ENCODE measurements at regions not wholly inside any gene's neighbourhood (a gene's known extent, or its start where the extent isn't known, plus 50 kb on each side); places are given as distances from the start of the nearest gene placed in this dataset.

DNA sequence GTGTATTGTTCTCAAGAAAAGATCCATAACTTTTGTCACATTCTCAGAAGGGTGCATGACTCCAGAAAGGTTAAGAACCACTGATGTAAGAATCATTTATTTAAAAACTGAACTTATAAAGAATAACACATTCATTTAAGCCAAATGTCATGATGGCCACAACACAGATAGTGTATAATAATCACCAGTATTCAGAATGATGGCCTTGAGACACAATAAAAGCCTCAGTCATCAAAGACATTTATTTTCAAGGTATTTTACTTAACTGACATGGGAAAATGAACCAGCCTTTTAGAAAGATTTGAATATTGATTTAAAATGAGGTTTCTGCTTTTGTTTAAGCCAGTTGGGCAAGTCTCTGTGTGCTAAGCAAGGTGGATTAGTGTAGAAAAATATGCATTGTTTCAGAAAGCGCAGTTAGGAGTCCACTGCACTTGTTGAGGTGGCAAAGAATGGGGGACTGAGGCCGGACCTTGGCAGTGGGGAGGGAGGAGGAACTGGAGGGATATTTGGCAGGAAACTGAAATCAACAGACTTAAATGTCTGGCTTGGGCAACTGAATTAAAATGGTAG lies 371.9 kb upstream of the ESRRG start:
- Histone ChIP-seq H3K27me3 (ENCODE audit: control insufficient read depth in 2 of 2, insufficient read depth in 2 of 2, low read length in 2 of 2) (no peaks in the 10 kb centered on the region), H3K36me3 (ENCODE audit: control insufficient read depth, insufficient read depth, low read length) (no peaks in the 10 kb centered on the region), H3K9me3 (replicated peaks; ENCODE audit: control insufficient read depth, insufficient read depth, low read depth, low read length) (no peaks in the 10 kb centered on the region; the same call in 1 of the 2 replicates), H3K79me2 (ENCODE audit: control insufficient read depth, insufficient read depth, low read length) (no peaks in the 10 kb centered on the region), H3K4me1 (replicated peaks in 1 of 2; ENCODE audit: control insufficient read depth in 2 of 2, insufficient read depth in 2 of 2, low read length in 2 of 2) (no peaks in the 10 kb centered on the region), H2AFZ (ENCODE audit: low read depth, low read length) (no peak overlapping the region), H4K20me1 (replicated peaks; ENCODE audit: control insufficient read depth, insufficient read depth, low read length) (no peaks in the 10 kb centered on the region), H3K9me1 (ENCODE audit: control insufficient read depth, insufficient read depth, low read length) (no peaks in the 10 kb centered on the region), H3K4me2 (ENCODE audit: insufficient read depth, low read length) (no peak overlapping the region), H3K27ac (ENCODE audit: extremely low read depth, low read depth, low read length) (no peak overlapping the region), H3K4me3 (no peak overlapping the region), H3K9ac (ENCODE audit: insufficient read depth in 1 of 2, low read depth in 2 of 2, low read length in 2 of 2) (no peak overlapping the region)
- intact Hi-C loops (cut with micrococcal nuclease): no loop called here
- 0% methylated on average over 2 of the region's 2 CpGs for WGBS (ENCODE audit: insufficient coverage, low coverage, missing lambda C conversion rate)
- FAIRE-seq (no peak), DNase-seq (ENCODE audit: extremely low read depth in 1 of 4, low spot score in 3 of 4) (no peak), ATAC-seq (no peak)
- TF ChIP-seq KDM4B (IDR thresholded peaks at IDR 0.05; ENCODE audit: borderline replicate concordance in 2 of 2, low read depth in 1 of 2) (no peak), NCOA4 (IDR thresholded peaks at IDR 0.05; ENCODE audit: partially characterized antibody) (no peak), KDM5B (IDR thresholded peaks at IDR 0.05; ENCODE audit: insufficient replicate concordance, low read depth, low read length) (no peak), ZNF41 (CRISPR knock-in tag; conservative IDR thresholded peaks at IDR 0.05) (no peak), ZNF584 (CRISPR knock-in tag; IDR thresholded peaks at IDR 0.05; ENCODE audit: low read depth) (no peak), ZNF24 (IDR thresholded peaks at IDR 0.05) (no peak), CREM (IDR thresholded peaks at IDR 0.05; ENCODE audit: low read depth) (no peak), PRPF4 (IDR thresholded peaks at IDR 0.05; ENCODE audit: insufficient read depth, low read depth, low read length, poor library complexity, severe bottlenecking) (no peak), CHCHD3 (CRISPR knock-in tag; IDR thresholded peaks at IDR 0.05) (no peak), MTF1 (CRISPR knock-in tag; IDR thresholded peaks at IDR 0.05; ENCODE audit: borderline replicate concordance) (no peak), ZNF146 (CRISPR knock-in tag; IDR thresholded peaks at IDR 0.05; ENCODE audit: unreplicated experiment) (no peak), TAL1 (IDR thresholded peaks at IDR 0.05) (no peak), SIX5 (IDR thresholded peaks at IDR 0.05; ENCODE audit: borderline replicate concordance in 1 of 2, insufficient read depth in 1 of 2, low read depth in 1 of 2, low read length in 2 of 2) (no peak), PTTG1 (tag; IDR thresholded peaks at IDR 0.05; ENCODE audit: low read depth) (no peak), ZNF77 (CRISPR knock-in tag; IDR thresholded peaks at IDR 0.05) (no peak), RAD21 (CRISPR knock-in tag; conservative IDR thresholded peaks at IDR 0.05 in 1 of 2, IDR thresholded peaks at IDR 0.05 in 1 of 2) (no peak), SIRT6 (IDR thresholded peaks at IDR 0.05; ENCODE audit: low read depth, low read length) (no peak)
- TF ChIP-seq, protein P1, sequence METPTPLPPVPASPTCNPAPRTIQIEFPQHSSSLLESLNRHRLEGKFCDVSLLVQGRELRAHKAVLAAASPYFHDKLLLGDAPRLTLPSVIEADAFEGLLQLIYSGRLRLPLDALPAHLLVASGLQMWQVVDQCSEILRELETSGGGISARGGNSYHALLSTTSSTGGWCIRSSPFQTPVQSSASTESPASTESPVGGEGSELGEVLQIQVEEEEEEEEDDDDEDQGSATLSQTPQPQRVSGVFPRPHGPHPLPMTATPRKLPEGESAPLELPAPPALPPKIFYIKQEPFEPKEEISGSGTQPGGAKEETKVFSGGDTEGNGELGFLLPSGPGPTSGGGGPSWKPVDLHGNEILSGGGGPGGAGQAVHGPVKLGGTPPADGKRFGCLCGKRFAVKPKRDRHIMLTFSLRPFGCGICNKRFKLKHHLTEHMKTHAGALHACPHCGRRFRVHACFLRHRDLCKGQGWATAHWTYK (CRISPR knock-in tag; IDR thresholded peaks at IDR 0.05): no peak
- TF ChIP-seq, protein P2, sequence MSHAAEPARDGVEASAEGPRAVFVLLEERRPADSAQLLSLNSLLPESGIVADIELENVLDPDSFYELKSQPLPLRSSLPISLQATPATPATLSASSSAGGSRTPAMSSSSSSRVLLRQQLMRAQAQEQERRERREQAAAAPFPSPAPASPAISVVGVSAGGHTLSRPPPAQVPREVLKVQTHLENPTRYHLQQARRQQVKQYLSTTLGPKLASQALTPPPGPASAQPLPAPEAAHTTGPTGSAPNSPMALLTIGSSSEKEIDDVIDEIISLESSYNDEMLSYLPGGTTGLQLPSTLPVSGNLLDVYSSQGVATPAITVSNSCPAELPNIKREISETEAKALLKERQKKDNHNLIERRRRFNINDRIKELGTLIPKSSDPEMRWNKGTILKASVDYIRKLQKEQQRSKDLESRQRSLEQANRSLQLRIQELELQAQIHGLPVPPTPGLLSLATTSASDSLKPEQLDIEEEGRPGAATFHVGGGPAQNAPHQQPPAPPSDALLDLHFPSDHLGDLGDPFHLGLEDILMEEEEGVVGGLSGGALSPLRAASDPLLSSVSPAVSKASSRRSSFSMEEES (CRISPR knock-in tag; IDR thresholded peaks at IDR 0.05): no peak
- TF ChIP-seq, protein P3, sequence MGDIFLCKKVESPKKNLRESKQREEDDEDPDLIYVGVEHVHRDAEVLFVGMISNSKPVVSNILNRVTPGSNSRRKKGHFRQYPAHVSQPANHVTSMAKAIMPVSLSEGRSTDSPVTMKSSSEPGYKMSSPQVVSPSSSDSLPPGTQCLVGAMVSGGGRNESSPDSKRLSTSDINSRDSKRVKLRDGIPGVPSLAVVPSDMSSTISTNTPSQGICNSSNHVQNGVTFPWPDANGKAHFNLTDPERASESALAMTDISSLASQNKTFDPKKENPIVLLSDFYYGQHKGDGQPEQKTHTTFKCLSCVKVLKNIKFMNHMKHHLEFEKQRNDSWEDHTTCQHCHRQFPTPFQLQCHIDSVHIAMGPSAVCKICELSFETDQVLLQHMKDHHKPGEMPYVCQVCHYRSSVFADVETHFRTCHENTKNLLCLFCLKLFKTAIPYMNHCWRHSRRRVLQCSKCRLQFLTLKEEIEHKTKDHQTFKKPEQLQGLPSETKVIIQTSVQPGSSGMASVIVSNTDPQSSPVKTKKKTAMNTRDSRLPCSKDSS (IDR thresholded peaks at IDR 0.05; ENCODE audit: low read depth, partially characterized antibody): no peak
- in situ Hi-C loops (cut with MboI): no loop called here
- ChIA-PET CTCF (ENCODE audit: low intra/inter-chr PET ratio) (no interaction called here), POLR2A (no interaction called here)
- BruUV-seq (replicated peaks): no TSS peak
